Liver (tissue), 8 donors: ENCODE measurements at regions not wholly inside any gene's neighbourhood (a gene's known extent, or its start where the extent isn't known, plus 50 kb on each side); places are given as distances from the start of the nearest gene placed in this dataset.

Experiments used
- DNase-seq: peaks from one replicate; pipeline ENCODE4 v3.0.0-alpha.2; 2017; ENCODE audit warnings: low spot score
- H3K27ac ChIP-seq, 2 donors: one replicate each; pipeline ENCODE4 v1.7.0; 2013; ENCODE audit warnings: inconsistent platforms in 2 of 2, low read length in 2 of 2, control low read depth in 1 of 2, low read depth in 1 of 2, mild to moderate bottlenecking in 1 of 2
- H3K27me3 ChIP-seq, 4 donors: one replicate each; pipeline versions ENCODE4 v1.6.1 to v1.7.0; 2013; ENCODE audit warnings: low read length in 3 of 4, inconsistent platforms in 1 of 4, mild to moderate bottlenecking in 1 of 4, moderate library complexity in 1 of 4; ENCODE audit not compliant: control insufficient read depth in 4 of 4, insufficient read depth in 4 of 4
- H3K36me3 ChIP-seq, 4 donors: one replicate each; pipeline versions ENCODE4 v1.6.1 to v1.7.0; 2013; ENCODE audit warnings: low read length in 3 of 4, mild to moderate bottlenecking in 3 of 4, low read depth in 1 of 4, moderate library complexity in 1 of 4; ENCODE audit not compliant: control insufficient read depth in 4 of 4, insufficient read depth in 3 of 4
- H3K4me1 ChIP-seq, 4 donors: one replicate each; pipeline versions ENCODE4 v1.6.1 to v1.7.0; 2013; ENCODE audit warnings: low read length in 3 of 4, mild to moderate bottlenecking in 3 of 4, moderate library complexity in 1 of 4; ENCODE audit not compliant: control insufficient read depth in 4 of 4, insufficient read depth in 4 of 4
- H3K4me3 ChIP-seq, 3 donors: one replicate each; pipeline versions ENCODE4 v1.6.1 to v1.7.0; 2013; ENCODE audit warnings: low read length in 3 of 3, control low read depth in 1 of 3, low read depth in 1 of 3, mild to moderate bottlenecking in 1 of 3
- H3K9ac ChIP-seq, 2 donors: one replicate each; pipeline ENCODE4 v1.7.0; 2013; ENCODE audit warnings: low read length in 2 of 2, mild to moderate bottlenecking in 2 of 2, moderate library complexity in 2 of 2, control low read depth in 1 of 2, low read depth in 1 of 2
- H3K9me3 ChIP-seq, 4 donors: one replicate each; pipeline versions ENCODE4 v1.6.1 to v1.7.0; 2013; ENCODE audit warnings: low read length in 3 of 4; ENCODE audit not compliant: control insufficient read depth in 4 of 4
- FOXA1 ChIP-seq: IDR thresholded peaks from 2 replicates; pipeline ENCODE4 v1.6.1; 2016; ENCODE audit warnings: antibody characterized with exemption
- FOXA2 ChIP-seq: IDR thresholded peaks from 2 replicates; pipeline ENCODE4 v1.6.1; 2016; ENCODE audit warnings: antibody characterized with exemption
- GABPA ChIP-seq, 2 donors: IDR thresholded peaks in 1 of 2; conservative IDR thresholded peaks in 1 of 2; 2 replicates each; pipeline ENCODE4 v1.6.1; 2016; ENCODE audit warnings: antibody characterized with exemption in 2 of 2, mild to moderate bottlenecking in 1 of 2, moderate library complexity in 1 of 2
- HNF4A ChIP-seq, 2 donors: conservative IDR thresholded peaks; 2 replicates each; pipeline ENCODE4 v1.6.1; 2016; ENCODE audit warnings: antibody characterized with exemption in 2 of 2, mild to moderate bottlenecking in 2 of 2
- JUND ChIP-seq, 2 donors: IDR thresholded peaks; 2 replicates each; pipeline ENCODE4 v1.6.1; 2016; ENCODE audit warnings: antibody characterized with exemption in 2 of 2
- NR2F2 ChIP-seq: IDR thresholded peaks from 2 replicates; pipeline ENCODE4 v1.6.1; 2016; ENCODE audit warnings: antibody characterized with exemption
- RAD21 ChIP-seq, 2 donors: IDR thresholded peaks; 2 replicates each; pipeline ENCODE4 v1.6.1; 2016; ENCODE audit warnings: antibody characterized with exemption in 2 of 2, mild to moderate bottlenecking in 2 of 2
- RXRA ChIP-seq, 2 donors: IDR thresholded peaks; 2 replicates each; pipeline ENCODE4 v1.6.1; 2017 to 2018; ENCODE audit warnings: antibody characterized with exemption in 2 of 2, mild to moderate bottlenecking in 1 of 2
- SP1 ChIP-seq: IDR thresholded peaks from 2 replicates; pipeline ENCODE4 v1.6.1; 2018; ENCODE audit warnings: antibody characterized with exemption, mild to moderate bottlenecking
- TAF1 ChIP-seq: conservative IDR thresholded peaks from 2 replicates; pipeline ENCODE4 v1.6.1; 2016; ENCODE audit warnings: antibody characterized with exemption, mild to moderate bottlenecking
- YY1 ChIP-seq: IDR thresholded peaks from 2 replicates; pipeline ENCODE4 v1.6.1; 2016; ENCODE audit warnings: antibody characterized with exemption, mild to moderate bottlenecking
- WGBS: extraction: QIAGEN DNeasy Blood & Tissue Kit; methylation state at CpG from one replicate; pipeline ENCODE4 v1.1.7; 2013; 5-methylcytosine and 5-hydroxymethylcytosine counted together
- TF ChIP-seq, protein P1 (sequence below): IDR thresholded peaks from 2 replicates; pipeline ENCODE4 v1.6.1; 2016; ENCODE audit warnings: antibody characterized with exemption, mild to moderate bottlenecking
- TF ChIP-seq, protein P2 (sequence below): IDR thresholded peaks from 2 replicates; pipeline ENCODE4 v1.6.1; 2016; ENCODE audit warnings: antibody characterized with exemption
- TF ChIP-seq, protein P3 (sequence below): IDR thresholded peaks from 2 replicates; pipeline ENCODE4 v1.6.1; 2016; ENCODE audit warnings: antibody characterized with exemption
- TF ChIP-seq, protein P4 (sequence below): fragments of 150-350 bp; IDR thresholded peaks from 2 replicates; pipeline ENCODE4 v1.5.1; 2017; ENCODE audit warnings: improper control_type of control experiment, low read depth, low read length; ENCODE audit not compliant: missing input control
- TF ChIP-seq, protein P5 (sequence below): IDR thresholded peaks from 2 replicates; pipeline ENCODE4 v1.6.1; 2016; ENCODE audit warnings: antibody characterized with exemption
- donor health status: healthy.
- donor health status: healthy.
- donor health status: healthy.
- donor health status: healthy.
- donor health status: healthy.

DNA sequence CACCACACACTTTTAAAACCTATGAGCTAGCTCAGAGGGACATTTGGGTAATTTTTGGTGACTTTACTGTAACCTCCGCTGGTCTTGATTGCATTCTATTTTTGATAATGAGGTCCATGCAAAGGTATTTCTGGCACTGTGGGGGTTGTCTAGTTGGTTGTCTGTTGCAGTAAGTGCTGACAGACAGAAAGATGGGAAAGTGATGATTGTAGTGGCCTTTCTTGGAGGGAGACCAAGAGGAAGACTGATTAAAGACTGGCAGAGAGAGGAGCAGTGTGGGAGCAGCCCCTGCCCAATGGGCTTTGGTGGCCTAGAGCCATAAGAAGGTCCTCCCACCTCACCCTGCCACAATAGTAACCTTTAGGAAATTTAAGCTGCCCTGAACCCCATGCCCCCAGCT lies 173.4 kb upstream of the CTBP2 start (continued):
- TF ChIP-seq, protein P1, sequence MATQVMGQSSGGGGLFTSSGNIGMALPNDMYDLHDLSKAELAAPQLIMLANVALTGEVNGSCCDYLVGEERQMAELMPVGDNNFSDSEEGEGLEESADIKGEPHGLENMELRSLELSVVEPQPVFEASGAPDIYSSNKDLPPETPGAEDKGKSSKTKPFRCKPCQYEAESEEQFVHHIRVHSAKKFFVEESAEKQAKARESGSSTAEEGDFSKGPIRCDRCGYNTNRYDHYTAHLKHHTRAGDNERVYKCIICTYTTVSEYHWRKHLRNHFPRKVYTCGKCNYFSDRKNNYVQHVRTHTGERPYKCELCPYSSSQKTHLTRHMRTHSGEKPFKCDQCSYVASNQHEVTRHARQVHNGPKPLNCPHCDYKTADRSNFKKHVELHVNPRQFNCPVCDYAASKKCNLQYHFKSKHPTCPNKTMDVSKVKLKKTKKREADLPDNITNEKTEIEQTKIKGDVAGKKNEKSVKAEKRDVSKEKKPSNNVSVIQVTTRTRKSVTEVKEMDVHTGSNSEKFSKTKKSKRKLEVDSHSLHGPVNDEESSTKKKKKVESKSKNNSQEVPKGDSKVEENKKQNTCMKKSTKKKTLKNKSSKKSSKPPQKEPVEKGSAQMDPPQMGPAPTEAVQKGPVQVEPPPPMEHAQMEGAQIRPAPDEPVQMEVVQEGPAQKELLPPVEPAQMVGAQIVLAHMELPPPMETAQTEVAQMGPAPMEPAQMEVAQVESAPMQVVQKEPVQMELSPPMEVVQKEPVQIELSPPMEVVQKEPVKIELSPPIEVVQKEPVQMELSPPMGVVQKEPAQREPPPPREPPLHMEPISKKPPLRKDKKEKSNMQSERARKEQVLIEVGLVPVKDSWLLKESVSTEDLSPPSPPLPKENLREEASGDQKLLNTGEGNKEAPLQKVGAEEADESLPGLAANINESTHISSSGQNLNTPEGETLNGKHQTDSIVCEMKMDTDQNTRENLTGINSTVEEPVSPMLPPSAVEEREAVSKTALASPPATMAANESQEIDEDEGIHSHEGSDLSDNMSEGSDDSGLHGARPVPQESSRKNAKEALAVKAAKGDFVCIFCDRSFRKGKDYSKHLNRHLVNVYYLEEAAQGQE = no peak
- TF ChIP-seq SP1 = no peak

DNA sequence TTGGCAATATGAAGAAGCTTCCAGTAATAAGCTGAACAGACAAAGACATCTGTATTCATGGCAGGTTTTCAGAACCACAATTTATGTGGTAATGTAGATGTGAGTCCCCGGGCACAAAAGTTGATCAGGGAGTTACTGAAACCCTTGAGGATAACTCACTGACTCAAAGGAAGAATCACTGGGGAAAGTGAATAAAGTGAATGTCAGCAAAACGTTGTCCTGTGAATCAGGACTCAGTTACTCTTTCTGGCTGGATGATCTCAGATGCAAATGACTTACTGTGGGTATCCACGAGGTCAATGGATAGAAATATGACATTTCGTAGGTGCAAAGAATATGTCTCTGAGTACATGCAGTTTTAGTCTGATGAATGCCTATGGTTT lies 172.8 kb upstream of the CTBP2 start:
- 68% methylated on average over 4 of the region's 4 CpGs for WGBS
- H3K36me3 ChIP-seq = no peaks in the 10 kb centered on the region
- TF ChIP-seq, protein P1 = no peak
- TF ChIP-seq HNF4A (conservative IDR thresholded peaks at IDR 0.05) (no peak), YY1 (no peak), NR2F2 (no peak), RAD21 (IDR thresholded peaks at IDR 0.05) (no peak), FOXA1 (no peak), SP1 (no peak), JUND (IDR thresholded peaks at IDR 0.05) (no peak), RXRA (IDR thresholded peaks at IDR 0.05) (no peak), FOXA2 (no peak), GABPA (IDR thresholded peaks at IDR 0.05 in 1 of 2, conservative IDR thresholded peaks at IDR 0.05 in 1 of 2) (no peak), TAF1 (no peak)
- TF ChIP-seq, protein P2, sequence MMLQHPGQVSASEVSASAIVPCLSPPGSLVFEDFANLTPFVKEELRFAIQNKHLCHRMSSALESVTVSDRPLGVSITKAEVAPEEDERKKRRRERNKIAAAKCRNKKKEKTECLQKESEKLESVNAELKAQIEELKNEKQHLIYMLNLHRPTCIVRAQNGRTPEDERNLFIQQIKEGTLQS = no peak
- TF ChIP-seq, protein P3, sequence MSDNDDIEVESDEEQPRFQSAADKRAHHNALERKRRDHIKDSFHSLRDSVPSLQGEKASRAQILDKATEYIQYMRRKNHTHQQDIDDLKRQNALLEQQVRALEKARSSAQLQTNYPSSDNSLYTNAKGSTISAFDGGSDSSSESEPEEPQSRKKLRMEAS = no peak
- TF ChIP-seq, protein P4, sequence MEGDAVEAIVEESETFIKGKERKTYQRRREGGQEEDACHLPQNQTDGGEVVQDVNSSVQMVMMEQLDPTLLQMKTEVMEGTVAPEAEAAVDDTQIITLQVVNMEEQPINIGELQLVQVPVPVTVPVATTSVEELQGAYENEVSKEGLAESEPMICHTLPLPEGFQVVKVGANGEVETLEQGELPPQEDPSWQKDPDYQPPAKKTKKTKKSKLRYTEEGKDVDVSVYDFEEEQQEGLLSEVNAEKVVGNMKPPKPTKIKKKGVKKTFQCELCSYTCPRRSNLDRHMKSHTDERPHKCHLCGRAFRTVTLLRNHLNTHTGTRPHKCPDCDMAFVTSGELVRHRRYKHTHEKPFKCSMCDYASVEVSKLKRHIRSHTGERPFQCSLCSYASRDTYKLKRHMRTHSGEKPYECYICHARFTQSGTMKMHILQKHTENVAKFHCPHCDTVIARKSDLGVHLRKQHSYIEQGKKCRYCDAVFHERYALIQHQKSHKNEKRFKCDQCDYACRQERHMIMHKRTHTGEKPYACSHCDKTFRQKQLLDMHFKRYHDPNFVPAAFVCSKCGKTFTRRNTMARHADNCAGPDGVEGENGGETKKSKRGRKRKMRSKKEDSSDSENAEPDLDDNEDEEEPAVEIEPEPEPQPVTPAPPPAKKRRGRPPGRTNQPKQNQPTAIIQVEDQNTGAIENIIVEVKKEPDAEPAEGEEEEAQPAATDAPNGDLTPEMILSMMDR = no peak
- TF ChIP-seq, protein P5, sequence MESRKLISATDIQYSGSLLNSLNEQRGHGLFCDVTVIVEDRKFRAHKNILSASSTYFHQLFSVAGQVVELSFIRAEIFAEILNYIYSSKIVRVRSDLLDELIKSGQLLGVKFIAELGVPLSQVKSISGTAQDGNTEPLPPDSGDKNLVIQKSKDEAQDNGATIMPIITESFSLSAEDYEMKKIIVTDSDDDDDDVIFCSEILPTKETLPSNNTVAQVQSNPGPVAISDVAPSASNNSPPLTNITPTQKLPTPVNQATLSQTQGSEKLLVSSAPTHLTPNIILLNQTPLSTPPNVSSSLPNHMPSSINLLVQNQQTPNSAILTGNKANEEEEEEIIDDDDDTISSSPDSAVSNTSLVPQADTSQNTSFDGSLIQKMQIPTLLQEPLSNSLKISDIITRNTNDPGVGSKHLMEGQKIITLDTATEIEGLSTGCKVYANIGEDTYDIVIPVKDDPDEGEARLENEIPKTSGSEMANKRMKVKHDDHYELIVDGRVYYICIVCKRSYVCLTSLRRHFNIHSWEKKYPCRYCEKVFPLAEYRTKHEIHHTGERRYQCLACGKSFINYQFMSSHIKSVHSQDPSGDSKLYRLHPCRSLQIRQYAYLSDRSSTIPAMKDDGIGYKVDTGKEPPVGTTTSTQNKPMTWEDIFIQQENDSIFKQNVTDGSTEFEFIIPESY = no peak

More for the DNA sequence above, 172.8 kb upstream of the CTBP2 start:
- Histone ChIP-seq H3K27ac (no peak overlapping the region), H3K27me3 (no peaks in the 10 kb centered on the region), H3K4me3 (no peak overlapping the region), H3K9ac (no peak overlapping the region), H3K9me3 (no peaks in the 10 kb centered on the region), H3K4me1 (no peaks in the 10 kb centered on the region)
- DNase-seq = no peak
